DOHH2 (cell line): ENCODE measurements at regions not wholly inside any gene's neighbourhood (a gene's known extent, or its start where the extent isn't known, plus 50 kb on each side); places are given as distances from the start of the nearest gene placed in this dataset.

ENCODE experiments used
- CTCF ChIP-seq: fragments of 200-600 bp; sonication (generic); IDR thresholded peaks from one replicate; pipeline ENCODE4 v1.5.1; 2014; ENCODE audit warnings: antibody characterized with exemption, mild to moderate bottlenecking, low read depth, low read length; ENCODE audit not compliant: poor library complexity, severe bottlenecking
- EZH2phosphoT487 ChIP-seq: fragments of 200-600 bp; sonication (generic); IDR thresholded peaks from 2 replicates; pipeline ENCODE4 v1.6.1; 2017; ENCODE audit warnings: borderline replicate concordance, mild to moderate bottlenecking, antibody characterized with exemption, low read length, moderate library complexity, mixed read lengths

GRCh38 chr2:65850695-65851094 lies 418.3 kb upstream of the SPRED2 start:
- TF ChIP-seq EZH2phosphoT487 (no peak), CTCF (no peak)
